Stimulated activated CD4-positive, alpha-beta T cell treated with anti-CD3 and anti-CD28 coated beads, Interleukin-2, amount 100 ng/mL, for 4 hours (primary cell): ENCODE measurements at regions not wholly inside any gene's neighbourhood (a gene's known extent, or its start where the extent isn't known, plus 50 kb on each side); places are given as distances from the start of the nearest gene placed in this dataset.
"Not testable (repeated sequence)": the region's sequence is repeated elsewhere in the genome, so short reads cannot be mapped to it uniquely, and the experiment has no call there.

Experiments used
- DNase-seq: peaks from one replicate; pipeline ENCODE4 v3.0.0-alpha.2; 2020; ENCODE audit warnings: low read depth

GRCh38 chr6:15837205-15837604 lies 174.4 kb upstream of the DTNBP1 start:
- DNase-seq = no peak

GRCh38 chr6:15832841-15833240 lies 170.0 kb upstream of the DTNBP1 start:
- DNase-seq = no peak

DNA sequence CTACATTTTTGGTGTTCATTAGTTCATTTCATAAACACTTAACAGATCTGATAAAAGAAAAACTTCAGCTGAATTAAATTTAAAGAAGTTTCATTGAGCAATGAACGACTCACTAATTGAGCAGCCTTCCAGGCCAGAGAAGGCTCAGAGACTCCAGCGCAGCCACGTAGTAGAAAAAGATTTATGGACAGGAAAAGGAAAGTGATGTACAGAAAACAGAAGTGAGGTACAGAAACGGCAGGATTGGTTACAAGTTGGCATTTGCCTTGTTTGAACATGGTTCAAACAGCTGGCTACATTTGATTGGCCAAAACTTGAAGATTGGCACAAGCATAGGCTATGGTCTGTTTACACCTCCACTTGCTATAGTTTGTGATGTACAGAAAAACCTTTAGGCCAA lies 166.3 kb upstream of the DTNBP1 start:
- DNase-seq = no peak

GRCh38 chr6:15827496-15828255 lies 164.8 kb upstream of the DTNBP1 start:
- no peak for DNase-seq

DNA sequence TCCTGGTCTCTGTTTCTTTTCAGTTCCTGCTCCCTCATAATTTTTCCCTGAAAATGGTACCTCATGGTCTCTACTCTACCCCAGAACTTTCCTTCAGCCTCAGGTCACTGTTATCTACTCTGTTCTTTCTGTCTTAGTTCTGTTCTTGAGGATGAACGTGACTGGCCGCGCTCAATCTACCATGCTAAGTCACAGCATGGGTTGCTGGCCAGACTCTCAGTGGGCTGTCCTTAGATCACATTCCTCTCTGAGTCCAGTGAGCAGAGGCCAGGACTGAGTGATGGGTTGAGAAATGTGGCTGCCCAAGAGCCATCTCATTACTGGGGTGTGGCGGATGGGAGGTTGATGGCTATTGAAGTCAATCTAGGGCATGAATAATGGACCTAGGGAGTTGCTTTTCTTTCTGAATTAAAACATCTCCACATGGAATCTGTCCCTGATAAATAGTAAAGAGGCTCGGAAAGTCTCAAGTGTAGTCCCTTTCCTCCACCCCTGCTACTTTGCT lies 164.0 kb upstream of the DTNBP1 start:
- DNase-seq = no peak

- no peak for DNase-seq
These were observed 162.6 kb upstream of the DTNBP1 start for GRCh38 chr6:15825332-15825930.

GRCh38 chr6:15824811-15825210 lies 162.0 kb upstream of the DTNBP1 start:
- no peak for DNase-seq

DNA sequence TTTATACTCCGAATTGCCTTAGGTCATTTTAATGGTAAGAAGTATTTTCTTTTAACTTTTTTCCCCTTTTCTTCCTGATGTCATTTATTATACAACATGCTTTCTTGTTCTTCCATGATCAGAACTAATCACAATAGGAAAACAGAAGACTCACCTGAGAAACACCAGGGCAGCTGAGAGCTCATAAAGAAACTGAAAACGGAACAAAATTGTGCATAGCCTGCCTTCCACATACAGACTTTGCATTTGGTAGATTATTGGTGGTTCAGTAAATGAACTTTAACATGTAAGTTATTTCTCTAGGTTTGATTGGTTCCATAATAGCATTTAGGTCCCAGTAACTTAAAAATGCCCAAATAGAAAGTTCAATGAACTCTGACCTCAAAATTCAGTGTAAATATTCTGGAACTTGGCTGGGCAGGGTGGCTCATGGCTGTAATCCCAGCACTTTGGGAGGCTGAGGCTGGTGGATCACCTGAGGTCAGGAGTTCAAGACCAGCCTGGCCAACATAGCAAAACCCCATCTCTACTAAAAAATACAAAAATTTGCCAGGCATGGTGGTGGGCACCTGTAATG lies 161.1 kb upstream of the DTNBP1 start:
- DNase-seq = no peak

DNA sequence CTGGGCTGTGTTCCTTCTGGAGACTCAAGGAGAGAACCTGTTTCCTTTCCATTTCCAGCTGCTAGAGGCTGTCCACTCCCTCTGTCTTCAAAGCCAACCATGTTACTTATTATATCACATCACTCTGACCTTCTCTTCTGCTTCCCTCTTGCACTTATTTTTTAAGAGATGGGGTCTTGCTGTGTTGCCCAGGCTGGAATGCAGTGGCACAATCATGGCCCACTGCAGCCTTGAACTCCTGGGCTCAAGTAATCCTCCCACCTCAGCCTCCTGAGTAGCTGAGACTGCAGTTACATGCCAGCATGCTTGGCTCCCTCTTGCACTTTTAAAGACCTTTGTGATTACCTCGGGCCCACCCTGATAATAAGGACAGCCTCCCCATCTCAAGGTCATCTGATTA lies 160.0 kb upstream of the DTNBP1 start:
- DNase-seq = no peak

DNA sequence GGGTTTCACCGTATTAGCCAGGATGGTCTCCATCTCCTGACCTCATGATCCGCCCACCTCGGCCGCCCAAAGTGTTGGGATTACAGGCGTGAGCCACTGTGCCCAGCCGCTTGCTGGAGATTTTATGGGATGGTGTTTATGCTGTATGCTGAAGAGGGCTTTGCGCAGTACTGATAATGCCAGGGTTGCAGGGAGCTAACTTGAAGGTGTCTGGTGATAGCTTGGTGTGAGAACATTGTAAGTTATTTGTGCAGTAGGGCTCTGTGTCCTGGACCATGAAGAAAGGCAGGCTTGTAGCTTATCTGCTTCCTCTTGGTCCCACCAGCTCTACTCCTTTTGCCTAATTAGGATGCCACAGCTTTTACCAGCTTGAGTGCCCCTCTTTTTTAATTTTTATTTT lies 157.0 kb upstream of the DTNBP1 start:
- DNase-seq = no peak

- DNase-seq = no peak
These were observed 156.4 kb upstream of the DTNBP1 start for GRCh38 chr6:15819226-15819625.

- no peak for DNase-seq
These were observed 155.7 kb upstream of the DTNBP1 start for GRCh38 chr6:15818491-15818890.

GRCh38 chr6:15818044-15818443 lies 155.2 kb upstream of the DTNBP1 start:
- no peak for DNase-seq

GRCh38 chr6:15817100-15817499 lies 154.3 kb upstream of the DTNBP1 start:
- no peak for DNase-seq

DNA sequence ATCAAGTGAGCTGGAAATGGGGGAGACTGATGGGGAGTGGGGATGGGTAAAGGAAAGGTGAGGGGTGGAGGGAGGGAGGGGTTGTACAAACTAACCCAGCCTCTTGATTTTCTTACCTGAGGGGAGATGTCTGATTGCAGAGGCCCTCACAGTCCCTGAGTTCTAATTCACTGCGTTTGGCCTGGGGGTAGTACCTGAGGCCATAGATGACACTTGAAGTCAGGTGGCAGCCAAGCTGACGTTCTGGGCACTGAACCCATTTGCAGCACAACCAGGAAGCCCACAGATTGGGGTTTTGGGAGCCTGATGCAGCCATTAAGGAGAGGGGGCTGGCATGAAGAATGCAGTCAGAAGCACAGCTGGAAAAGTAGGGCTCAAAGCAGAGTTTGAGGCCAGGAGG lies 153.8 kb upstream of the DTNBP1 start:
- no peak for DNase-seq

DNA sequence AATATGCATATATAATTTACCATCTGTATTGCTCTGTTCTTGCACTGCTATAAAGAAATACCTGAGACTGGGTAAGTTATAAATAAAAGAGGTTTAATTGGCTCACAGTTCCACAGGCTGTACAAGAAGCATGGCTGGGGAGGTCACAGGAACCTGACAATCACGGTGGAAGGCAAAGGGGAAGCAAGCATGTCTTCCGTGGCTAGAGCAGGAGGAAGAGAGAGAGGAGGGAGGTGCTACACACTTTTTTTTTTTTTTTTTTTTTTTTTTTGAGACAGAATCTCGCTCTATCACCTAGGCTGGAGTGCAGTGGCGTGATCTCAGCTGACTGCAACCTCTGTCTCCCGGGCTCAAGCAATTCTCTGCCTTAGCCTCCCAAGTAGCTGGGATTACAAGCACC lies 150.9 kb upstream of the DTNBP1 start:
- DNase-seq = not testable (repeated sequence)

DNA sequence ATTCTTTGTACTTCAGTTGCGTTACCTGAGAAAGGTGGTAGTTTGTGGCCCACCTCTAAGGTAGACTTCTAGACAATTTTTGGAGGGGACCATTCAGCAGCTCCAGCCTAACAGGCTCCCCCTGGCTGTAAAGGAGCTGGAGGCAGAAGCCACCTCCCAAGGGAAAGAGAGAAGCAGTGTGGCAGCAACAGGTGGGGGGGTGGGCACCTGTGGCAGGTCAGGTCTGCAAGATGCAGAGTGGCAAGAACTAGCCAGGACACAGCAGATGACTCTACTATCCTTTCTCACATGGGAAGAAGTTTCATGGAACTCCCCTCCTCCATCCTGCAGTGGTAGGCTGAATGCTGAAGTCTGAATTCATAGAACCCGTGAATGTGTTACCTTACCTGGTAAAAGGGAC lies 148.3 kb upstream of the DTNBP1 start:
- DNase-seq = no peak

DNA sequence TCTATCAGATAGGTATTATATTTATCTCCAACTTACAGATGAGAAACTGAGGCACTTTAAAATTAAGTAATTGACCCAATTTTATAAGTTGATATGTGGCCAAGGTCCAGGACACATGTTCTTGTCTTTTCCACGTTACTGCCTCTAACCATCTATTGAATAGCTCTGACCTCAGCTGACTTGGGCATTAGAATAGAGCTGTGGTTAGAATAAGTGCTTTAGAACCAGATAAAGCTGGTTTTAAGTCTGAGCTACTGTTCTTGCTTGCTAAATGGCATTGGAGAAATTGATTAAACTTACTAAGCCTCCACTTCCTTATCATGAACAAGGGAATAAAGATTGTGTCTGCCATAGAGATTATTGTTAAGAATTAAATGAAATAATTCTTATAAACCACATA lies 147.8 kb upstream of the DTNBP1 start:
- no peak for DNase-seq

DNA sequence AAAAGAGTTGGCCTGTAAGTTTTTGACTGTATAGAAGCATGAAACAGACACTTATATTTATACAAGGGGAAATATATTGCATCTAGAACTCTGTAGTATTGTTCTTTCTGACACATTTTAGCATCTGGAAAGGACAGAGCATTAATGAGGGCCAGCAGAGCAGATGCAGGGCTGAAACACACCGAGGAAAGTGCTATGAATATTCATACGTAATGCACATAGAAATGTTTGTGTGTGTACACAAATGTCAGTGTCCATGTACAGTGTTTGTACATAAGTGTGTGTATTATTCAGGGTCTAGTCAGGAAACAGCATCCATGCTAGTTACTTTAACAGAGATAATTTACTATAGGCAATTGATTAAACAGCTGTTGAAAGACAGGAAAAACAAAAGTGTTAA lies 146.5 kb upstream of the DTNBP1 start:
- DNase-seq = no peak

- no peak for DNase-seq
These were observed 141.6 kb upstream of the DTNBP1 start for GRCh38 chr6:15804164-15805154.

- DNase-seq = no peak
These were observed 139.6 kb upstream of the DTNBP1 start for GRCh38 chr6:15802466-15802865.

- DNase-seq = no peak
These were observed 139.1 kb upstream of the DTNBP1 start for GRCh38 chr6:15801912-15802311.
